Mononuclear cell (primary cell): ENCODE measurements at regions not wholly inside any gene's neighbourhood (a gene's known extent, or its start where the extent isn't known, plus 50 kb on each side); places are given as distances from the start of the nearest gene placed in this dataset.

Experiments used
- H3K27me3 ChIP-seq: 2 replicates; pipeline ENCODE4 v1.6.0; 2011; ENCODE audit warnings: low read length, control low read depth; ENCODE audit not compliant: insufficient read depth
- H3K4me1 ChIP-seq: 2 replicates; pipeline ENCODE4 v1.5.1; 2011; ENCODE audit warnings: mild to moderate bottlenecking, low read length, control low read depth; ENCODE audit not compliant: insufficient read depth
- H3K4me3 ChIP-seq: 2 replicates; pipeline ENCODE4 v1.5.1; 2011; ENCODE audit warnings: mild to moderate bottlenecking, low read length, moderate library complexity
- H3K9me3 ChIP-seq: 2 replicates; pipeline ENCODE4 v1.5.1; 2011; ENCODE audit warnings: low read depth, mild to moderate bottlenecking, control low read depth, low read length

GRCh38 chr10:129279446-129280154 lies 187.4 kb upstream of the MGMT start:
- H3K27me3 ChIP-seq, result no peaks in the 10 kb centered on the region
- H3K4me1 ChIP-seq, result no peaks in the 10 kb centered on the region

GRCh38 chr10:129280155-129280502 lies 186.9 kb upstream of the MGMT start:
- no peaks in the 10 kb centered on the region for H3K4me1 ChIP-seq
- no peak overlapping the region for H3K4me3 ChIP-seq
- H3K9me3 ChIP-seq, result no peaks in the 10 kb centered on the region
- H3K27me3 ChIP-seq, result no peaks in the 10 kb centered on the region

More at GRCh38 chr10:129279446-129280154, 187.4 kb upstream of the MGMT start:
- Histone ChIP-seq H3K4me3 (no peak overlapping the region), H3K9me3 (no peaks in the 10 kb centered on the region)

GRCh38 chr10:129280908-129281586 lies 186.0 kb upstream of the MGMT start:
- H3K4me3 ChIP-seq, result no peak overlapping the region
- no peaks in the 10 kb centered on the region for H3K4me1 ChIP-seq
- no peaks in the 10 kb centered on the region for H3K27me3 ChIP-seq
- no peaks in the 10 kb centered on the region for H3K9me3 ChIP-seq

- H3K27me3 ChIP-seq, result no peaks in the 10 kb centered on the region
- H3K9me3 ChIP-seq, result no peaks in the 10 kb centered on the region
- H3K4me1 ChIP-seq, result no peaks in the 10 kb centered on the region
- no peak overlapping the region for H3K4me3 ChIP-seq
These were observed 181.6 kb upstream of the MGMT start for GRCh38 chr10:129285459-129285858.

GRCh38 chr10:129288999-129289584 lies 177.9 kb upstream of the MGMT start:
- Histone ChIP-seq H3K4me3 (no peak overlapping the region), H3K9me3 (no peaks in the 10 kb centered on the region), H3K27me3 (no peaks in the 10 kb centered on the region), H3K4me1 (no peaks in the 10 kb centered on the region)

GRCh38 chr10:129293991-129294700 lies 172.9 kb upstream of the MGMT start:
- no peaks in the 10 kb centered on the region for H3K27me3 ChIP-seq
- no peaks in the 10 kb centered on the region for H3K4me1 ChIP-seq

GRCh38 chr10:129294944-129295343 lies 172.1 kb upstream of the MGMT start:
- no peaks in the 10 kb centered on the region for H3K9me3 ChIP-seq
- no peaks in the 10 kb centered on the region for H3K4me1 ChIP-seq
- no peaks in the 10 kb centered on the region for H3K27me3 ChIP-seq
- H3K4me3 ChIP-seq, result no peak overlapping the region

More at GRCh38 chr10:129293991-129294700, 172.9 kb upstream of the MGMT start:
- no peak overlapping the region for H3K4me3 ChIP-seq
- no peaks in the 10 kb centered on the region for H3K9me3 ChIP-seq

GRCh38 chr10:129305046-129305445 lies 162.0 kb upstream of the MGMT start:
- Histone ChIP-seq H3K27me3 (no peaks in the 10 kb centered on the region), H3K4me3 (no peak overlapping the region), H3K4me1 (no peaks in the 10 kb centered on the region), H3K9me3 (no peaks in the 10 kb centered on the region)

GRCh38 chr10:129307141-129307540 lies 159.9 kb upstream of the MGMT start:
- Histone ChIP-seq H3K4me1 (no peaks in the 10 kb centered on the region), H3K4me3 (no peak overlapping the region), H3K27me3 (no peaks in the 10 kb centered on the region), H3K9me3 (no peaks in the 10 kb centered on the region)

- H3K4me1 ChIP-seq, result no peaks in the 10 kb centered on the region
- H3K4me3 ChIP-seq, result no peak overlapping the region
- no peaks in the 10 kb centered on the region for H3K9me3 ChIP-seq
- no peaks in the 10 kb centered on the region for H3K27me3 ChIP-seq
These were observed 158.0 kb upstream of the MGMT start for GRCh38 chr10:129308953-129309564.

- H3K27me3 ChIP-seq, result no peaks in the 10 kb centered on the region
- H3K9me3 ChIP-seq, result no peaks in the 10 kb centered on the region
- no peaks in the 10 kb centered on the region for H3K4me1 ChIP-seq
- H3K4me3 ChIP-seq, result no peak overlapping the region
These were observed 157.5 kb upstream of the MGMT start for GRCh38 chr10:129309565-129309964.

GRCh38 chr10:129310881-129311280 lies 156.2 kb upstream of the MGMT start:
- Histone ChIP-seq H3K4me3 (no peak overlapping the region), H3K9me3 (no peaks in the 10 kb centered on the region), H3K4me1 (no peaks in the 10 kb centered on the region), H3K27me3 (no peaks in the 10 kb centered on the region)

- H3K27me3 ChIP-seq, result peaks cover 2% of the 10 kb centered on the region
- no peaks in the 10 kb centered on the region for H3K9me3 ChIP-seq
- no peak overlapping the region for H3K4me3 ChIP-seq
- no peaks in the 10 kb centered on the region for H3K4me1 ChIP-seq
These were observed 147.1 kb upstream of the MGMT start for GRCh38 chr10:129319934-129320333.

GRCh38 chr10:129320340-129320739 lies 146.7 kb upstream of the MGMT start:
- H3K4me1 ChIP-seq, result no peaks in the 10 kb centered on the region
- no peak overlapping the region for H3K4me3 ChIP-seq
- H3K9me3 ChIP-seq, result no peaks in the 10 kb centered on the region
- peaks cover 2% of the 10 kb centered on the region for H3K27me3 ChIP-seq

GRCh38 chr10:129321727-129322126 lies 145.3 kb upstream of the MGMT start:
- Histone ChIP-seq H3K9me3 (no peaks in the 10 kb centered on the region), H3K4me1 (no peaks in the 10 kb centered on the region), H3K4me3 (no peak overlapping the region), H3K27me3 (peaks cover 2% of the 10 kb centered on the region)
